ENCODE measurements at regions not wholly inside any gene's neighbourhood (a gene's known extent, or its start where the extent isn't known, plus 50 kb on each side); places are given as distances from the start of the nearest gene placed in this dataset.
"Not testable (repeated sequence)": the region's sequence is repeated elsewhere in the genome, so short reads cannot be mapped to it uniquely, and the experiment has no call there.

DNA sequence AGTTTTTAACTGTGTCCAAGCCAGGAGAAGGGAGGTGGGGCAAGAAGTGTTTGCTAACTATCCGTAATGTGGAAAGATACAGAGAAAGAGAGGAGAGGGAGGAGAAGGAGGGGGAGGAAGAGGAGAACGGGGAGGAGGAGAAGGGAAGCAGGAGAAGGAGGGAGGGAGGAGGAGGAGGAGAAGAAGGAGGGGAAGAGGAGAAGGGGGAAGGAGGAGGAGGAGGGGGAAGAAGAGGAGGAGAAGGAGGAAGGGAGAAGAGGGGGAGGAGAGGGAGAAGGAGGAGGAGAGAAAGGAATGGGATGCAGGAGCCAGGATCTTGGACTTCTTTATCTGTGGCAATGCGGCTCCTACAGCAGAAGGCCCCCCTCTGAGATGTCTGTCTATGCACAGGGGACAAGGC lies 510.3 kb upstream of the CCDC196 start:
- DNase-seq: no peak

GRCh38 chr14:65976761-65977404 lies 509.3 kb upstream of the CCDC196 start:
- DNase-seq: no peak

DNA sequence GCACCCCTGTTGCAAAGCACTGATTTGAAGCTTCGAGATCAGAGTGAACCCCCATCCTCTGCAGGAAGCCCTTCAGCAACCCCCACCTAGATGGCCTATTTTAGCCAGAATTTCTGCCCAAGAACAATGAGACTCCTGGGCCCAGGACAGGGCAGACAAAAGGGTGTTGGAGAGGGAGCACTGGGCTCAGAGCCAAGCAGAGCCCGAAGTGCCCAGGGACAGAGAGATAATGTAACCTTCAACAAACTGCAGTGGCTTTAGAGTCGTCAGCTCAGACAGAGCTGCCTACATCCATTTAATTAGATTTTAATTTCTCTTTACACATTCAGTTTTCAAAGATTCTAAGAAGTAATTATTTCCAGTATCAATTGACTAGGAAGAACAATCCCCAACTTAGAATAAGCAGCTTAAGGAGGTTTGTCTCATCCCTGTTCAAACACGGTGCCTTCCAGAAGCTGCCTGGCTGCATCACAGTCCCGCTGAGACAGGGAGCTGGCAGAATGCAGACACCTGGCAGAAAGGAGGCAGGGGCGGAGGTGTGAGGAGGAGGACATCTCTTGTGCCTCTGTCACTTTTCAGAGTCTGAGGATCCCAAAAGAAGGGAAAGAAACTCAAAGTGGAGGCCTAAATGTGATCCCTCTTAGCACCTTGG lies 504.9 kb upstream of the CCDC196 start:
- no peak for DNase-seq

DNA sequence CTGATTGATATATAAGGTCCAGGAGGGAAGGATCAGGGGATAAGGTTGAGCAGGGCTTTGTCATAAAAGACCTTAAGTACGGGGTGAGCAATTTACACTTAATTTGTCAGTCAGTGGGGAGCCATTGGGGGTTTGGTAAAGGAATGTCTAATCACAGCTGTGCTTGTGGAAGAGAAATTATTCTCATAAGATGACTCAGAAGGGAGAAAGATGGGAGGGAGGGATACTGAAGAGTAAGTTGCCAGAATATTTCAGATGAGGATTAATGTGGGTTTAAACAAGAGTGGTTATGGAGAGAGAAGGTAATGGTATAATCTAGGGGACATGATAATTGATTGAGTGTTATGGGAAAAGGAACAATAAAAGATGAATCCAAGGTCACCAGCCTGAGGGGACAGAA lies 500.1 kb upstream of the CCDC196 start:
- no peak for DNase-seq

DNA sequence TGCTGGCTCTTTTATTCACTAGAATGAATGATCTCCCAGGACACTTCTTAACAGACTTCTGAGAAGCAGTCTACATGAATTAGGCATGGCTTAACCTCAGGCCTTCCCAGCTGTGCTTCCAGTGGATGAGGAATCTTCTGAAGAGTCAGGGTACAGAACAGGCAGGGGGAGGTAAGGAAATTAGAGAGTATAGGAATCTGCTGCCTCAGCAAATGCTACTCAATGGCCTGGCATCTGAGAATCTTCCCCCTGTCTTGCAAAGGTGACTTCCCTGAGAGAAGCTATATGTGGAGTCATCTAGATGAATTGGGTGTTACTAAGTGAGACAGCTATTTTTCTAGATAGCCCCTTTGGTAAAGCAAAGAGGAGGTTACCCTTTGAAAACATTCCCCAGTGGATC lies 496.2 kb upstream of the CCDC196 start:
- no peak for DNase-seq

GRCh38 chr14:65991104-65991503 lies 495.1 kb upstream of the CCDC196 start:
- no peak for DNase-seq

DNA sequence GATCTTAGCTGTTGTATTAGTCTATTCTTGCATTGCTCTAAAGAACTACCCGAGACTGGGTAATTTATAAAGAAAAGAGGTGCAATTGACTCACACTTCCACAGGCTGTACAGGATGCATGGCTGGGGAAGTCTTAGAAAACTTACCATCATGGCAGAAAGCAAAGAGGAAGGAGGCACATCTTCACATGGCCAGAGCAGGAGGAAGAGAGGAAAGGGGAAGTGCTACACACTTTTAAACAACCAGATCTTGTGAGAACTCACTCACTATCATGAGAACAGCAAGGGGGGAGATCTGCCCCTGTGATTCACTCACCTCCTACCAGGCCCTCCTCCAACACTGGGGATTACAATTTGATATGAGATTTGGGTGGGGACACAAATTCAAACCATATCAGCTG lies 494.2 kb upstream of the CCDC196 start:
- DNase-seq: not testable (repeated sequence)

- no peak for DNase-seq
Observed at GRCh38 chr14:65993103-65993502, 493.1 kb upstream of the CCDC196 start.

GRCh38 chr14:65993996-65994395 lies 492.2 kb upstream of the CCDC196 start:
- no peak for DNase-seq

GRCh38 chr14:65997347-65997746 lies 488.8 kb upstream of the CCDC196 start:
- DNase-seq: no peak

GRCh38 chr14:65999865-66000264 lies 486.3 kb upstream of the CCDC196 start:
- no peak for DNase-seq

GRCh38 chr14:66000766-66001165 lies 485.4 kb upstream of the CCDC196 start:
- no peak for DNase-seq

- no peak for DNase-seq
Observed at GRCh38 chr14:66001356-66001755, 484.8 kb upstream of the CCDC196 start.

- DNase-seq: no peak
Observed at GRCh38 chr14:66003082-66003730, 483.0 kb upstream of the CCDC196 start.

DNA sequence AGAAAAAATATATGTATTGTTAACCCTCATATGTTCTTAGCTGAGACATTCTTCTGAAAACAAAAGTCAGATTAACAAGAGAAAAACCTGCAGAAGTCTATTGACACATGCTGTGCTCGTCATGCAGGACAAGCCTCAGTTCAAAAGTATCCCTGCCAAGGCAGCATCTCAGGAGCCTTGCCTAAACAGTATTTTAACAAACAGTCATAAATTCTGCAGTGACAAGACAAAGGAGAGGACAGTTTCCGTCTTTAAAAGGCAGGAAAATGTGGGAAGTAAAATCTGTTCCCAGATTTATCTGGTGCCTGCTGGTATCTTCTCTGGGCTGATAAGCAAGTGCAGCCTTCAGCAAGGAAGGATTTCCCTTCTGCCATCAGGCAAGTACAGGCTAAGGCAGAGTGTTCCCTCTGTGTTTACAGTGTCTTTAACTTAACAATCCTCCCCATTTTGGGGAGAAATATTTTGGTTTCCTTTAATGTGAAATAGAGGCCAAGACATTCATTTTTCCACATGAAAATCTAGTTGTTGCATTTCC lies 480.2 kb upstream of the CCDC196 start:
- DNase-seq: no peak

DNA sequence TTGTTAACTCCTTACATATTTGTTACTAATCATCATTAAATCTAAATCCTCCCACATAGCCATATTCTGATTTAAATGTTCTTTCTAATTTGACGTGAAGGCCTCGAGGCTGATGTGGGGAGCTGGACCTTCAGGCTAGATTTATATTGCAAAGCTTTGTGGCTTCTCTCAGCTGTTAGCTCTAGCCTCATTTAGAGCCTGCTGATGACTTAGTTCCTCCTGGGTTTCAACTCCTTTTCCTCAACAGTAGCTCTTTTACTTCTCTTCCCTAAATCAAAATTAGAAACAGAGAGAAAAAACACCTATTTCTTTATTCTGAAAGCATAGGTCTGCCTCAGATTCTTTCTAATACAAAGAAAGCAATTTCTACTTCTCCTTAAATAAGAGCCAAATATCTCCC lies 477.5 kb upstream of the CCDC196 start:
- DNase-seq: no peak

DNA sequence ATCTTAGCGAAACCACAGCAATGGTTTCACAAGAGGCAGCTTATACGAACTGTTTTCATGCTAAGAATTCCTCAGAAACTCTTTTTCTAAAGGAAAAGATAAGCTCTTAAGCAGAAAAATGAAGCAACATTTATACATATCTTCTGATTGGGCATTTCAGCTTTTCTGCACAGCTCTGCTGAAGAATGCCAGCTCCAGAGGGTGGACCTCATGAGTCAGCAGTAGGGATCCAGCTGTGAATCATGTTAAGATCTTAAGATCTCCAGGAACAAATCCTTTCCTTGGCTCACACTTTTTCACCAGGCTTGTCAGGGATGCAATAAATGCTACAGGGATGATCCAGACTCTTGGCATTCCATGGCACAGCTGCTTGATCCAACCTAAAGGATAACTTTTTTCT lies 477.1 kb upstream of the CCDC196 start:
- DNase-seq: no peak

GRCh38 chr14:66010695-66011094 lies 475.5 kb upstream of the CCDC196 start:
- no peak for DNase-seq

GRCh38 chr14:66011855-66012254 lies 474.3 kb upstream of the CCDC196 start:
- no peak for DNase-seq

- DNase-seq: not testable (repeated sequence)
Observed at GRCh38 chr14:66013607-66014006, 472.6 kb upstream of the CCDC196 start.

DNA sequence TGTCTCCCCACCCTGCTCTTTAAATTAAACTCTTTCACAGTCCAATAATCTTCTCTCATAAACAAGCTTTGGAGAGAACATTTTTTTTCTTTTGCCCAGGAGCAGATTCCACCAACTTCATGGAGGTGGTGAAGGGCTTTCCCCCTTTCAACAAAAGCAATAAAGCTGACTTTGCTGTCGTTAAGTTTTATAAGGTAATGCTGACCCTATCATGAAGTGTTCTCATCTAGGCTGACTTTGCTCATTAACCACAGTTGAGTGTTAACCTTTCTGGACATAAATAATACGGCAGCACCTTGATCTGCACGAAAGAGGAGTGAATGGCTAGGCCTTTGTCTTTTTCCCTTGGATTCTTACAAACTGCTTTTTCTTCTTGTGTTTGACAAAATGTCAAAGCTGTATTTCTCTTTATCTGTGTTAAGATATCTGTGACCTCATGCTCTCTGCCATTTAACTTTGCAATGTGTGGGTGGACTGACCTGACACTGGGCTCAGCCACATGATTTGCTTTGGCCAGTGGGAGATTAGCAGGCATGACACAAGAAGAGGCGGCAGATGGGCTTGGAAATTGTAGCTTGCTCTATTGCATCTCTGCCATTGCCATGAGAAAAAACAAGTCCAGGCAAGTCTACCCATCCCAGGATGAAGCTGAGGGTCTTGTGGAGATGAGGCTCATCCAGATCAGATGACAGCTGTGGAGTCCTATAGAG lies 470.9 kb upstream of the CCDC196 start:
- DNase-seq: no peak

DNA sequence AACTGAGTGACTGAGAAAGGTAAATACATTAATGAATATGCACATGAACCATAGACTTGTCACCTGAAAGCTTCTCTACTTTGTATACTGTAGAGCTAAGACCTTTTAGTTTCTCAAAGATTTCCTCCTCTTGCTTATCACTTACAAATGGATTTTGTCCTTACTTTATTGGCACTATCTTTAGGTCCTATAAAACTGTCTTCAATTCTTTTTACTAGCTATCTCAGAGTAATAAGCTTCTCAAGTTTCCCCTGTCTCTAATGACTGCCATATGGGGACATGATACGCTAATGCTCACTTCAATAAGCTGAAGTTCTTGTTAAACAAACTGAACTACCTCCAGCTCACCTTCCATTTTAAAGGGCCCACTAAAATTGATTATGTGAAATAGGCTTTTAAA lies 468.2 kb upstream of the CCDC196 start:
- no peak for DNase-seq

GRCh38 chr14:66022526-66022925 lies 463.6 kb upstream of the CCDC196 start:
- DNase-seq: no peak

- no peak for DNase-seq
Observed at GRCh38 chr14:66025779-66026178, 460.4 kb upstream of the CCDC196 start.

Data from activated T-cell treated with anti-CD3 and anti-CD28 coated beads, Interleukin-2, amount 50 U/mL, for 48 hours (primary cell).